ENCODE measurements at regions not wholly inside any gene's neighbourhood (a gene's known extent, or its start where the extent isn't known, plus 50 kb on each side); places are given as distances from the start of the nearest gene placed in this dataset.

DNA sequence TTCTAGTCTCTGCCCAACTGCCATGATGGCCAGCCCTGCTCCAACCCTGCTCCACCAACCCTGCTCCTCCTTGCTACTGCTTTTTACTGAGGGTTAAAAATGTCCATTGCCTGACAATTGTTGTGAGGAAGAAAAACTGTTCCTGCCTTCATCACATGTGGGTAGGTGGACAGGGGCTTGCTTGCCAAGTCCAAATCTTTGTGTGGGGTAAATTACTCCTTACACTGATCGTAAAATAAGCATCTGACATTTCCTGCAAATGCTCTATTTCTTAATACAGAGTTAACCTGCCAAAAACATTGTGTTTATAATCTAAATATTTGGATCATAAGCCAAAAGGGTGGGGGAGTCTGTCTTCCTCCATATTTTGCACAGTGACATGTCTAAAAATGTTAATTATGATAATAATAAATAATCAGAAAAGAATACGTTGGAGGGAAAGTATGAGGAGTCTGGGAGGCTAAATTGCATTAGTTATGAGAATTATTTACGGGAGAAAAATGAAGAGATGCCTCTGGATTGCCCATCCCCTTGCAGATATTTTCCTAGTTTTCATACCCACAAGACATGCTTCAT, 242.5 kb upstream of the TBL1XR1 start:
- BruUV-seq (replicated peaks): no TSS peak
- no peak overlapping the region for H3K4me2 ChIP-seq (ENCODE audit: insufficient read depth, low read length)
- TF ChIP-seq GATA2 (IDR thresholded peaks at IDR 0.05; ENCODE audit: insufficient read depth, insufficient read length, low read depth, low read length): no peak
- TF ChIP-seq POLR2AphosphoS5 (IDR thresholded peaks at IDR 0.05; ENCODE audit: insufficient read depth, low read depth, low read length): no peak
- no peak for TF ChIP-seq JUN (IDR thresholded peaks at IDR 0.05; ENCODE audit: borderline replicate concordance, insufficient read depth, insufficient read length, low read depth)
- TF ChIP-seq MYC (IDR thresholded peaks at IDR 0.05; ENCODE audit: low read depth, low read length): no peak
- no peak for TF ChIP-seq POLR2A (IDR thresholded peaks at IDR 0.05; ENCODE audit: low read depth, low read length)
- TF ChIP-seq, protein P1, sequence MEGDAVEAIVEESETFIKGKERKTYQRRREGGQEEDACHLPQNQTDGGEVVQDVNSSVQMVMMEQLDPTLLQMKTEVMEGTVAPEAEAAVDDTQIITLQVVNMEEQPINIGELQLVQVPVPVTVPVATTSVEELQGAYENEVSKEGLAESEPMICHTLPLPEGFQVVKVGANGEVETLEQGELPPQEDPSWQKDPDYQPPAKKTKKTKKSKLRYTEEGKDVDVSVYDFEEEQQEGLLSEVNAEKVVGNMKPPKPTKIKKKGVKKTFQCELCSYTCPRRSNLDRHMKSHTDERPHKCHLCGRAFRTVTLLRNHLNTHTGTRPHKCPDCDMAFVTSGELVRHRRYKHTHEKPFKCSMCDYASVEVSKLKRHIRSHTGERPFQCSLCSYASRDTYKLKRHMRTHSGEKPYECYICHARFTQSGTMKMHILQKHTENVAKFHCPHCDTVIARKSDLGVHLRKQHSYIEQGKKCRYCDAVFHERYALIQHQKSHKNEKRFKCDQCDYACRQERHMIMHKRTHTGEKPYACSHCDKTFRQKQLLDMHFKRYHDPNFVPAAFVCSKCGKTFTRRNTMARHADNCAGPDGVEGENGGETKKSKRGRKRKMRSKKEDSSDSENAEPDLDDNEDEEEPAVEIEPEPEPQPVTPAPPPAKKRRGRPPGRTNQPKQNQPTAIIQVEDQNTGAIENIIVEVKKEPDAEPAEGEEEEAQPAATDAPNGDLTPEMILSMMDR (IDR thresholded peaks at IDR 0.05; ENCODE audit: extremely low read depth in 1 of 2, insufficient read depth in 1 of 2, low read depth in 1 of 2, low read length in 2 of 2): no peak
- TF ChIP-seq FOS (IDR thresholded peaks at IDR 0.05; ENCODE audit: borderline replicate concordance, insufficient read depth, low read length): no peak
- TF ChIP-seq, protein P2, sequence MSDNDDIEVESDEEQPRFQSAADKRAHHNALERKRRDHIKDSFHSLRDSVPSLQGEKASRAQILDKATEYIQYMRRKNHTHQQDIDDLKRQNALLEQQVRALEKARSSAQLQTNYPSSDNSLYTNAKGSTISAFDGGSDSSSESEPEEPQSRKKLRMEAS (IDR thresholded peaks at IDR 0.05; ENCODE audit: insufficient read depth, insufficient read length): no peak
- H3K4me1 ChIP-seq (ENCODE audit: control insufficient read depth, extremely low read depth, insufficient read depth, low read length): peaks cover 4% of the 10 kb centered on the region
- H2AFZ ChIP-seq (ENCODE audit: low read depth, low read length): no peak overlapping the region
- no peak for FAIRE-seq
- no peak overlapping the region for H3K4me3 ChIP-seq (replicated peaks in 1 of 3; ENCODE audit: insufficient read depth in 1 of 3, low read depth in 1 of 3, low read length in 3 of 3)
- no peaks in the 10 kb centered on the region for H3K36me3 ChIP-seq (ENCODE audit: control insufficient read depth in 2 of 2, extremely low read depth in 1 of 2, insufficient read depth in 2 of 2, low read length in 2 of 2)
- no peak overlapping the region for H3K9ac ChIP-seq (replicated peaks; ENCODE audit: extremely low read depth, insufficient read depth, low read length)
- POLR2A ChIA-PET: no interaction called here
- CTCF ChIA-PET: no interaction called here
- H3K79me2 ChIP-seq (ENCODE audit: control insufficient read depth, insufficient read depth, low read length): no peaks in the 10 kb centered on the region
- intact Hi-C loops (cut with micrococcal nuclease) (loop anchor here (5.0 kb wide), 1 partner anchor 252 kb away; no protein-coding TSS in a partner anchor), dilution Hi-C loops (cut with MboI; ENCODE audit: extremely low pct_ligation_motif_present, low sequenced_read_pairs) (no loop called here)
- no peaks in the 10 kb centered on the region for H4K20me1 ChIP-seq (replicated peaks; ENCODE audit: control insufficient read depth, extremely low read depth, insufficient read depth, low read length)
- no peaks in the 10 kb centered on the region for H3K27me3 ChIP-seq (ENCODE audit: control insufficient read depth in 2 of 2, insufficient read depth in 2 of 2, low read length in 2 of 2)
- H3K9me1 ChIP-seq (replicated peaks; ENCODE audit: control insufficient read depth, extremely low read depth, insufficient read depth, low read length): no peaks in the 10 kb centered on the region
- H3K9me3 ChIP-seq (replicated peaks; ENCODE audit: control insufficient read depth, insufficient read depth, low read length): no peaks in the 10 kb centered on the region
- DNase-seq (ENCODE audit: low read depth, low spot score): no peak
- H3K27ac ChIP-seq (ENCODE audit: insufficient read depth, low read depth, low read length): no peak overlapping the region
